OCI-LY7 (cell line): ENCODE measurements at regions not wholly inside any gene's neighbourhood (a gene's known extent, or its start where the extent isn't known, plus 50 kb on each side); places are given as distances from the start of the nearest gene placed in this dataset.

ENCODE experiments used
- CTCF ChIP-seq: fragments of 200-600 bp; sonication (generic); conservative IDR thresholded peaks from 2 replicates; pipeline ENCODE4 v1.5.1; 2014; ENCODE audit warnings: mild to moderate bottlenecking, antibody characterized with exemption, low read length, moderate library complexity, mixed read lengths
- EZH2phosphoT487 ChIP-seq: fragments of 200-600 bp; sonication (generic); IDR thresholded peaks from 2 replicates; pipeline ENCODE4 v1.6.1; 2018; ENCODE audit warnings: low read depth, borderline replicate concordance, mild to moderate bottlenecking, mixed run types, antibody characterized with exemption, low read length, moderate library complexity, mixed read lengths

GRCh38 chr7:51693258-51693657, 376.6 kb upstream of the COBL start:
- no peak for TF ChIP-seq CTCF
- no peak for TF ChIP-seq EZH2phosphoT487
